Breast epithelium (tissue), 3 donors: ENCODE measurements at regions not wholly inside any gene's neighbourhood (a gene's known extent, or its start where the extent isn't known, plus 50 kb on each side); places are given as distances from the start of the nearest gene placed in this dataset.

ENCODE experiments used
- CTCF ChIP-seq, 3 donors: fragments of 450-650 bp; IDR thresholded peaks; one replicate each; pipeline ENCODE4 v1.5.1; 2016 to 2017; ENCODE audit warnings: antibody characterized with exemption in 3 of 3, mild to moderate bottlenecking in 3 of 3, moderate library complexity in 3 of 3
- POLR2A ChIP-seq: fragments of 450-650 bp; IDR thresholded peaks from one replicate; pipeline ENCODE4 v1.6.1; 2016; ENCODE audit warnings: antibody characterized with exemption, mild to moderate bottlenecking, moderate library complexity

- TF ChIP-seq CTCF (IDR thresholded peaks at IDR 0.05) (no peak), POLR2A (no peak)
These were observed 92.9 kb upstream of the MAX start for GRCh38 chr14:65195042-65195719.
